Tibial nerve (tissue), 4 donors: ENCODE measurements at regions not wholly inside any gene's neighbourhood (a gene's known extent, or its start where the extent isn't known, plus 50 kb on each side); places are given as distances from the start of the nearest gene placed in this dataset.

ENCODE experiments used
- CTCF ChIP-seq, 5 experiments: fragments of 200-600 bp in 3 of 5; fragments of 450-650 bp in 2 of 5; sonication (generic) in 3 of 5; IDR thresholded peaks; one replicate each; pipeline ENCODE4 v1.5.1; 2016 to 2019; ENCODE audit warnings: antibody characterized with exemption in 5 of 5, mild to moderate bottlenecking in 3 of 5, moderate library complexity in 2 of 5
- EP300 ChIP-seq, 2 donors: sonication (generic); formaldehyde crosslinking; IDR thresholded peaks; one replicate each; pipeline ENCODE4 v1.6.1; 2017; ENCODE audit warnings: antibody characterized with exemption in 2 of 2, mild to moderate bottlenecking in 1 of 2

GRCh38 chr4:96969455-96969854, 1129.6 kb downstream of the PDHA2 start:
- TF ChIP-seq CTCF (IDR thresholded peaks at IDR 0.05) = no peak
- TF ChIP-seq EP300 (IDR thresholded peaks at IDR 0.05) = no peak
